B cell (primary cell): ENCODE measurements at regions not wholly inside any gene's neighbourhood (a gene's known extent, or its start where the extent isn't known, plus 50 kb on each side); places are given as distances from the start of the nearest gene placed in this dataset.

Experiments
- EZH2 ChIP-seq: IDR thresholded peaks from 2 replicates; pipeline ENCODE4 v1.6.1; 2012; ENCODE audit warnings: borderline replicate concordance, low read depth, mild to moderate bottlenecking, moderate library complexity, low read length; ENCODE audit not compliant: insufficient read depth, poor library complexity, severe bottlenecking
- TF ChIP-seq, protein P1 (sequence below): fragments of 200-600 bp; IDR thresholded peaks from one replicate; pipeline ENCODE4 v1.8.0; 2022; ENCODE audit warnings: antibody characterized with exemption, mild to moderate bottlenecking

DNA sequence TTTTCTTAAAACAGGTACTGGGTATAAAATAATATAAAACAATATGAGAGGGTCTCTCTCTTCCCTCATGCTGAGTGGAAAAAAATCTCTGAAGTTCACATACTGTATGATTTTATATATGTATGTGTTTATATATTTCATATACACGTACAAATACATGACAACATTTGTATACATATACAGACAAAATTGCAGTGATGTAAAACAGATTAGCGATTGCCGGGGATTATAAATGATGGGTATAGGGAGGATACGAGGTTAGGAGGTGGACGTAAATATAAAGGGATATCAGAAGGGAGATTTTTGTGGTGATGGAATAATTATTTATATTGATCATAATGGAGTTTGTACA is 194.8 kb upstream of the PRSS16 start:
- TF ChIP-seq EZH2: no peak
- TF ChIP-seq, protein P1, sequence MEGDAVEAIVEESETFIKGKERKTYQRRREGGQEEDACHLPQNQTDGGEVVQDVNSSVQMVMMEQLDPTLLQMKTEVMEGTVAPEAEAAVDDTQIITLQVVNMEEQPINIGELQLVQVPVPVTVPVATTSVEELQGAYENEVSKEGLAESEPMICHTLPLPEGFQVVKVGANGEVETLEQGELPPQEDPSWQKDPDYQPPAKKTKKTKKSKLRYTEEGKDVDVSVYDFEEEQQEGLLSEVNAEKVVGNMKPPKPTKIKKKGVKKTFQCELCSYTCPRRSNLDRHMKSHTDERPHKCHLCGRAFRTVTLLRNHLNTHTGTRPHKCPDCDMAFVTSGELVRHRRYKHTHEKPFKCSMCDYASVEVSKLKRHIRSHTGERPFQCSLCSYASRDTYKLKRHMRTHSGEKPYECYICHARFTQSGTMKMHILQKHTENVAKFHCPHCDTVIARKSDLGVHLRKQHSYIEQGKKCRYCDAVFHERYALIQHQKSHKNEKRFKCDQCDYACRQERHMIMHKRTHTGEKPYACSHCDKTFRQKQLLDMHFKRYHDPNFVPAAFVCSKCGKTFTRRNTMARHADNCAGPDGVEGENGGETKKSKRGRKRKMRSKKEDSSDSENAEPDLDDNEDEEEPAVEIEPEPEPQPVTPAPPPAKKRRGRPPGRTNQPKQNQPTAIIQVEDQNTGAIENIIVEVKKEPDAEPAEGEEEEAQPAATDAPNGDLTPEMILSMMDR: no peak
